ENCODE measurements at regions not wholly inside any gene's neighbourhood (a gene's known extent, or its start where the extent isn't known, plus 50 kb on each side); places are given as distances from the start of the nearest gene placed in this dataset.

DNA sequence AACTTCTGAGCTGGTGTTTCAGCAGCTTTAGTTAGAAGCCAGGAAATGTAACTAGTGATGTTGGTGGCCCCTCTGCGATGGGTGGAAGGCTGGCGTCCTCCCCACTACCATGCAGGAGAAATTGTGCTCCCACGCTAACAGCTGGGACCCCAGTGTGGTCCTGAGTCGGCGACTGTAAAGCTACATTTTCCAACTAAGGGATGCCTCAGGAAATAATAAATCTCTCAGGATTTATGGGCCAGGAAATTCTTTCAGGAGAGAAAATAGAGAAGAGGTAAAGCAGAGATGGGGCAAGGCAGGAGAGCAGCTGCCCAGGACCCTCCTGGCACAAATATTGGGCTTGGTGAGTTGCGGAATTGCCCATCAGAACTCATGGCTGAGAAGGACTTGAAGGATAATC lies 186.9 kb downstream of the OPA1 start:
- H3K27ac ChIP-seq = no peak overlapping the region
- H3K4me1 ChIP-seq = peaks cover 3 to 15% of the 10 kb centered on the region in 2 donors
- intact Hi-C loops (cut with DNase I; ENCODE audit: low total_unique reads) = loop anchor here (5.0 kb wide), 1 partner anchor 537 kb away; no protein-coding TSS in a partner anchor
- H3K4me3 ChIP-seq = no peak overlapping the region
- TF ChIP-seq POLR2A (IDR thresholded peaks at IDR 0.05) = no peak
- TF ChIP-seq, protein P1, sequence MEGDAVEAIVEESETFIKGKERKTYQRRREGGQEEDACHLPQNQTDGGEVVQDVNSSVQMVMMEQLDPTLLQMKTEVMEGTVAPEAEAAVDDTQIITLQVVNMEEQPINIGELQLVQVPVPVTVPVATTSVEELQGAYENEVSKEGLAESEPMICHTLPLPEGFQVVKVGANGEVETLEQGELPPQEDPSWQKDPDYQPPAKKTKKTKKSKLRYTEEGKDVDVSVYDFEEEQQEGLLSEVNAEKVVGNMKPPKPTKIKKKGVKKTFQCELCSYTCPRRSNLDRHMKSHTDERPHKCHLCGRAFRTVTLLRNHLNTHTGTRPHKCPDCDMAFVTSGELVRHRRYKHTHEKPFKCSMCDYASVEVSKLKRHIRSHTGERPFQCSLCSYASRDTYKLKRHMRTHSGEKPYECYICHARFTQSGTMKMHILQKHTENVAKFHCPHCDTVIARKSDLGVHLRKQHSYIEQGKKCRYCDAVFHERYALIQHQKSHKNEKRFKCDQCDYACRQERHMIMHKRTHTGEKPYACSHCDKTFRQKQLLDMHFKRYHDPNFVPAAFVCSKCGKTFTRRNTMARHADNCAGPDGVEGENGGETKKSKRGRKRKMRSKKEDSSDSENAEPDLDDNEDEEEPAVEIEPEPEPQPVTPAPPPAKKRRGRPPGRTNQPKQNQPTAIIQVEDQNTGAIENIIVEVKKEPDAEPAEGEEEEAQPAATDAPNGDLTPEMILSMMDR (IDR thresholded peaks at IDR 0.05) = no peak
- no peak for TF ChIP-seq POLR2AphosphoS5 (IDR thresholded peaks at IDR 0.05)
- H3K9me3 ChIP-seq = no peaks in the 10 kb centered on the region
- no peaks in the 10 kb centered on the region for H3K36me3 ChIP-seq
- DNase-seq (ENCODE audit: low spot score in 2 of 2) = no peak
- H3K27me3 ChIP-seq = no peaks in the 10 kb centered on the region

DNA sequence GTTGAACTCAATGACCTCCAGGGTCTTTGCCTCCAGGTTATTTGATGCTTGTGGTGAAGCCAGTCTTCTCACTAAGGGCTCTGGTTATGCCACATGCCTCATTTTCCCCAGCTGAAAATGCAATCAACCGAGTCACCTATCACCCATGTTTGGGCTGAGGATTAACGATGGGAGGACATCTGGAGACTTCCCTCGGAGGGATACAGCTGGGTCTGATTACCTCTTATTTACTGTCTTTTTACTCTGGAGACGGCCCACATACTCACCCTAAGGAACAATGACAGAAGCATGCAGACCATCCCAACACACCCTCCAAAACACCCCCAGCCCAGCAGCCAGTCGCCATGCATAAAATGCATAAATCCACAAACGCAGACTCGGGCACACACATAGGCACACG lies 187.4 kb downstream of the OPA1 start:
- no peak for DNase-seq (ENCODE audit: low spot score in 2 of 2)
- intact Hi-C loops (cut with DNase I; ENCODE audit: low total_unique reads) = loop anchor here (5.0 kb wide), 1 partner anchor 537 kb away; no protein-coding TSS in a partner anchor
- H3K27ac ChIP-seq = no peak overlapping the region

DNA sequence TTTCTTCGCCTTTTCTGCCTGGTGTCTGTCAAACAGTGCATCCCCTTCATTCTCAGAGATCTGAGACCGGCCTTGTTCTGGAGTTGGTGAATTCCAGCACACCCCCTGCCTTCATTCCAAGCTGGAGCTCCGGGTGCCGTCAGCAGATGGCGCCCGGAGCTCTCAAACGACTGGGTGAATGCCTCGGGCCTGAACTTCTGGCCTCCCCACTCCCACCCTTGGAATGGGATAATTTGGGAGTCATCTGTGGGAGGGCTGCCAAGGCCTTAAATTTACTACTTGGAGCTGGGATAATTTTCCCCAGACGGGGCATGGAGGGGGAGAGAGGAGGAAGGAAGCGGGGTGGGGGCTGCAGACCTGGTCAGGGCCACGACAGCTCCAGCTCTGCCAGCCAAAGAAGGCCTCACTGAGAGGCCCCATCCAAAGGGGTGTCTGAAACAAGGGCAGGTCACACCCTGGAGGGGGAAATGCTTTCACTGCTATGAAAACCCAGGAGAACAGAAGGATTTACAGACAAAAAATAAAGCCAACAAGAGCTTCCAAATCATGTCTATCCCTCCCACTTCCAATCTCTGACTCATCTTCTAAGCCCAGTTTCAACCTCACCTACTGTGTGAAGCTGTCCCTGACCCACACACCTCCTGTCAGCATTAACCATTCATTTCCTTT lies 187.9 kb downstream of the OPA1 start:
- Histone ChIP-seq H3K36me3 (no peaks in the 10 kb centered on the region), H3K4me3 (no peak overlapping the region), H3K4me1 (peaks cover 3 to 15% of the 10 kb centered on the region in 2 donors), H3K9me3 (no peaks in the 10 kb centered on the region), H3K27me3 (no peaks in the 10 kb centered on the region), H3K27ac (peak overlapping the region; percentile 72 to 77)
- TF ChIP-seq POLR2AphosphoS5 (IDR thresholded peaks at IDR 0.05) (peak; percentile 29 to 63 (median 29)), POLR2A (IDR thresholded peaks at IDR 0.05) (no peak)
- TF ChIP-seq, protein P1 (IDR thresholded peaks at IDR 0.05) = peak; percentile 52 to 89 (median 87)
- intact Hi-C loops (cut with DNase I; ENCODE audit: low total_unique reads) = loop anchor here (5.0 kb wide), 1 partner anchor 536 kb away; no protein-coding TSS in a partner anchor
- DNase-seq (ENCODE audit: low spot score in 2 of 2) = peak; percentile 67 to 71

More for the DNA sequence above, 187.4 kb downstream of the OPA1 start:
- H3K4me1 ChIP-seq = peaks cover 3 to 15% of the 10 kb centered on the region in 2 donors
- TF ChIP-seq POLR2AphosphoS5 (IDR thresholded peaks at IDR 0.05) (no peak), POLR2A (IDR thresholded peaks at IDR 0.05) (no peak)
- TF ChIP-seq, protein P1 (IDR thresholded peaks at IDR 0.05) = no peak
- no peaks in the 10 kb centered on the region for H3K9me3 ChIP-seq
- H3K36me3 ChIP-seq = no peaks in the 10 kb centered on the region
- no peaks in the 10 kb centered on the region for H3K27me3 ChIP-seq
- H3K4me3 ChIP-seq = no peak overlapping the region

DNA sequence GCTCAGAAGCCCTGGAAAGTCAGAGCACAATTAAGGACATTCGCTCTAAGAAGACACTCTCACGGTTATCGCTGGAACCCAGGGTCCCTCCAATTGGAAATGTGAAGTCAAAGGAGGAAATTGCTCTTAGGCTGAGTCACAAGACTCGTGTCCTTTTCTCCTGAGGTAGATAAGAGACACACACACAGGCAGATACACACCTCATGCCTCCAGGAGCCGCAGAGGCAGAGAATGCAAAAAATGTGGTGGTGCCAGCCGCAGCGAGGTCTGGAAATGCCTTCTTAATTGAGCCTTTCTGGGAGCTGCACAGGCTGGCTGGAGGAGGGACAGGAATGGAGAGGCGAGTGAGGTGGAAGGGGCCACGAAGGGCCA lies 189.3 kb downstream of the OPA1 start:
- peak; percentile 62 to 86 for DNase-seq (ENCODE audit: low spot score in 2 of 2)
- Histone ChIP-seq H3K36me3 (no peaks in the 10 kb centered on the region), H3K9me3 (no peaks in the 10 kb centered on the region), H3K4me1 (peaks cover 3 to 23% of the 10 kb centered on the region in 2 donors), H3K27ac (peak overlapping the region in 1 of 2 donors; percentile 72), H3K4me3 (no peak overlapping the region), H3K27me3 (no peaks in the 10 kb centered on the region)
- intact Hi-C loops (cut with DNase I; ENCODE audit: low total_unique reads) = loop anchor here (5.0 kb wide), 1 partner anchor 535 kb away; no protein-coding TSS in a partner anchor
- TF ChIP-seq, protein P1 (IDR thresholded peaks at IDR 0.05) = peak in 1 of 3 donors; percentile 21
- TF ChIP-seq POLR2AphosphoS5 (IDR thresholded peaks at IDR 0.05) (peak in 2 of 3 donors; percentile 28 to 59), POLR2A (IDR thresholded peaks at IDR 0.05) (no peak)

DNA sequence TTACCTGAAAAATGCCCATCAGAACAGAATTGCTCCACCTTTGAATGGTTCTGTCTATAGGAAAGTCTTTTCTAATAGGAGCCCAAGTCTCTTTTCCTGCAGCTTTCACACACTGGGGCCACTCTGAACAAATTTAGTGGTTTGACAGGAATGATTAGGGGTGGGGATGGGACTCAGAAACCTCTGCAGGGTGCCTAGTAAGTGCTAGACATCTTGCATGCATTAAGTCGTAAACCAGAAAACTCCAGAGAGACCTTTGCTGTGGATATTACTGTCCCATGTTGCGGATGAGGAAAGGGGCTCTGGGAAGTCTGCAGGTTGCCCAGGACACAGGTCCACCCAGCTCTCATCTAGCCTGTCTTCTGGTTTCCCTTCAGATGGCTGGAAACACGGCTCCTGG lies 189.7 kb downstream of the OPA1 start:
- no peak for DNase-seq (ENCODE audit: low spot score in 2 of 2)
- Histone ChIP-seq H3K4me3 (no peak overlapping the region), H3K4me1 (peaks cover 3 to 23% of the 10 kb centered on the region in 2 donors), H3K36me3 (no peaks in the 10 kb centered on the region), H3K27me3 (no peaks in the 10 kb centered on the region), H3K27ac (no peak overlapping the region), H3K9me3 (no peaks in the 10 kb centered on the region)
- TF ChIP-seq POLR2AphosphoS5 (IDR thresholded peaks at IDR 0.05) (no peak), POLR2A (IDR thresholded peaks at IDR 0.05) (no peak)
- TF ChIP-seq, protein P1 (IDR thresholded peaks at IDR 0.05) = no peak
- intact Hi-C loops (cut with DNase I; ENCODE audit: low total_unique reads) = loop anchor here (5.0 kb wide), 1 partner anchor 535 kb away; no protein-coding TSS in a partner anchor
